Kidney epithelial cell (primary cell): ENCODE measurements at regions not wholly inside any gene's neighbourhood (a gene's known extent, or its start where the extent isn't known, plus 50 kb on each side); places are given as distances from the start of the nearest gene placed in this dataset.

Experiments used
- DNase-seq: peaks from one replicate; pipeline ENCODE4 v3.0.0-alpha.2; 2010; ENCODE audit warnings: low read depth
- H3K27me3 ChIP-seq: 2 replicates; pipeline ENCODE4 v1.6.0; 2011; ENCODE audit warnings: low read length; ENCODE audit not compliant: control insufficient read depth, insufficient read depth
- H3K36me3 ChIP-seq: 2 replicates; pipeline ENCODE4 v1.5.1; 2011; ENCODE audit warnings: low read length; ENCODE audit not compliant: control insufficient read depth, insufficient read depth
- H3K4me3 ChIP-seq: 2 replicates; pipeline ENCODE4 v1.5.1; 2011; ENCODE audit warnings: low read depth, mild to moderate bottlenecking, control low read depth, low read length
- TF ChIP-seq, protein P1 (sequence below): IDR thresholded peaks from 2 replicates; pipeline ENCODE4 v1.5.1; 2011; ENCODE audit warnings: mild to moderate bottlenecking, moderate library complexity, low read length, control low read depth, inconsistent platforms; ENCODE audit not compliant: insufficient read depth, poor library complexity, severe bottlenecking

DNA sequence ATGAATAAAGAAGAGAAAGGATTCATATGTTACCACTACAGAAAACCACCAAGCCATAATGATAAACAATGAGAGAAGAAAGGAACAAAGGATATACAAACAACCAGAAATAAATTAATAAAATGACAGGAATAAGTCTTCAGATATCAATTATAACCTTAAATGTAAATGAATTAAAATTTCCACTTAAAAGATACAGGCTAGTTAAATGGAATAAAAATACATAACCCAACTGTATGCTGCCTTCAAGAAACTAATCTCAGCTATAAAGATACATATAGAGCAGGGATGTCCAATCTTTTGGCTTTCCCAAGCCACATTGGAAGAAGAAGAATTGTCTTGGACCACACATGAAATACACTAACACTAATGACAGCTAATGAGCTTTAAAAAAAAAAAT is 135.9 kb upstream of the GJE1 start:
- Histone ChIP-seq H3K36me3 (no peaks in the 10 kb centered on the region), H3K27me3 (no peaks in the 10 kb centered on the region), H3K4me3 (no peak overlapping the region)
- TF ChIP-seq, protein P1, sequence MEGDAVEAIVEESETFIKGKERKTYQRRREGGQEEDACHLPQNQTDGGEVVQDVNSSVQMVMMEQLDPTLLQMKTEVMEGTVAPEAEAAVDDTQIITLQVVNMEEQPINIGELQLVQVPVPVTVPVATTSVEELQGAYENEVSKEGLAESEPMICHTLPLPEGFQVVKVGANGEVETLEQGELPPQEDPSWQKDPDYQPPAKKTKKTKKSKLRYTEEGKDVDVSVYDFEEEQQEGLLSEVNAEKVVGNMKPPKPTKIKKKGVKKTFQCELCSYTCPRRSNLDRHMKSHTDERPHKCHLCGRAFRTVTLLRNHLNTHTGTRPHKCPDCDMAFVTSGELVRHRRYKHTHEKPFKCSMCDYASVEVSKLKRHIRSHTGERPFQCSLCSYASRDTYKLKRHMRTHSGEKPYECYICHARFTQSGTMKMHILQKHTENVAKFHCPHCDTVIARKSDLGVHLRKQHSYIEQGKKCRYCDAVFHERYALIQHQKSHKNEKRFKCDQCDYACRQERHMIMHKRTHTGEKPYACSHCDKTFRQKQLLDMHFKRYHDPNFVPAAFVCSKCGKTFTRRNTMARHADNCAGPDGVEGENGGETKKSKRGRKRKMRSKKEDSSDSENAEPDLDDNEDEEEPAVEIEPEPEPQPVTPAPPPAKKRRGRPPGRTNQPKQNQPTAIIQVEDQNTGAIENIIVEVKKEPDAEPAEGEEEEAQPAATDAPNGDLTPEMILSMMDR: no peak
- DNase-seq: no peak

DNA sequence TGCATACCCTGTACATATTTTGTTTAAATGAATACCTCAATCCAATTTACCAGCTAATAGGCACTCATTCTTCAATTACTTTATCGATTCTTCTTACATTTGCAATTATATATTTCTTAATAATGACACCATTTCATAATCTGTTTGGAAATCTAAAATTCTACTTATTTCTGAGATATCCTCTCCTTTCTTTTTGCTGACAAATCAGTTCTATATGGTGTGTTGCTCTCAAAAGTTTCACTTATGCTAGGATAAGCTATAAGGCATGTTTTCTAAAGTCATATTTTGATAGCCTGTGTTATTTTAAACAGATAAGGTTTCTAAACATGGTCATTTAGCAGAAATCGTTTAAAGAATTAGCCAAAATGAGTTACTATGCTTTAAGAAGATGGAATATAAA is 140.6 kb upstream of the GJE1 start:
- Histone ChIP-seq H3K4me3 (no peak overlapping the region), H3K36me3 (no peaks in the 10 kb centered on the region), H3K27me3 (no peaks in the 10 kb centered on the region)
- no peak for DNase-seq
- TF ChIP-seq, protein P1: no peak

DNA sequence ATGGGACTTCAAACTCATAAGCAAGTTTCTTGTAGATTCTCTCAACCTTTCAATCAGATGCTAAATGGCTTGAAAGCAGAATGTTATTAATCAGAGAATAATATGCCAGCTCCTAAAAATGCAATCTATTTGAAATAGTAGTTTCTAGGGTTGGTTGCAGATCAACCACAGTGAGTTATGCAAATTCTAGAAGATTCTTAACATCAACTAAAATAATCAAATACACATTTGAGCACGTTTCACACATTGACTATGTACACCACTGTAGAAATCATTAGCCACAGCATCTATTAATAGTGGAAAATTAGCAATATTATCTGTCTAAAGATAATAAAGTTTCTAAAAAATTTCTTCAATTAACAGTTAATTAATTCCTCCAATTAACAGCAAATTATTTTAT is 141.9 kb upstream of the GJE1 start:
- Histone ChIP-seq H3K36me3 (no peaks in the 10 kb centered on the region), H3K4me3 (no peak overlapping the region), H3K27me3 (no peaks in the 10 kb centered on the region)
- TF ChIP-seq, protein P1: no peak
- DNase-seq: no peak

DNA sequence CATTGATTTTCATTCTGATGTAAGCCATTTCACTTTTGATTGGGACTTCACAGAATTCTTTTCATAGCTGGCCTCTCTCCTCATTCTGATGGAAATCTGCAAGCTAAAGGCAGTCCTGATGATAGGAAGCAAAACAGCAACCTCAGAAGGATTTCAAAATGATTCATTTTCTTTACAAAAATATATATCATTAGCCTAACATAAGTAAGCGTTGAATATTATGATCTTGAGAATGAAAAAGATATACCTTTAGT is 143.1 kb upstream of the GJE1 start:
- Histone ChIP-seq H3K27me3 (no peaks in the 10 kb centered on the region), H3K36me3 (no peaks in the 10 kb centered on the region), H3K4me3 (no peak overlapping the region)
- TF ChIP-seq, protein P1: no peak
- DNase-seq: no peak

DNA sequence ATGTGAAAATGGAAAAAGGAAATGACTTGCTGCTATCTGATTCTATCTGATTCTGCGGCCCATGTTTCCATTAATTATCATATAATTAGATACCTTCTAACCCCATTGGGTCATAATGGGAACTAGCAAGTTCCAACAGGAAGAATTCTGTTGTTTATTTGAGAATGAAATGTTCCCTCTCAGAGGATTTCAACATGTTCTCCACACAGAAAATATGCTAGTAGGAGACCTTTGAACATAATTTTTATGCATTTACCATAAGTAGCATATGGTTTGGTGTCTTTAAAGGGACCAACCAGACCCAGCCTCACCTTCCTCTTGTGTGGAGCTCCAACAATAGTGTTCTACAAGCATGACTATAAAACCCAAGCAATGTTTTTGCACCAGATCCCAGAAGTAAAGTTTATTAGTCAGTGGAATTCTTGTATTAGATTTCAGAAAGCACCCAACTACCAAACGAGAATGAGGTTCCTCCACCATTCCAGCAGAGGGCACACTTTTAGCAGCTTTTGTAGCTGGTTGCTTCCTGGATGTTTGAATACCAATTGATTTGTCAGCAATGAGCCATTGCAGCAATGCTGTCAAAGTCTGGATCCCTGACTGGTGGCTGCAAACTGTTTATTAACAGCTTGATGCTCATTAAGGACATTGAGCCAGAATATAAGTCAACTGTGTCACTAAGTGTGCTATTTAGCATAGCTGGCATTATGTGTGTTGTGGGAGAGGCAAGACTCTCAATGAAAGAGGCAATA is 143.6 kb upstream of the GJE1 start:
- H3K4me3 ChIP-seq: no peak overlapping the region
- TF ChIP-seq, protein P1: peak; percentile 79
- peak; percentile 52 for DNase-seq
- H3K36me3 ChIP-seq: no peaks in the 10 kb centered on the region
- H3K27me3 ChIP-seq: no peaks in the 10 kb centered on the region

DNA sequence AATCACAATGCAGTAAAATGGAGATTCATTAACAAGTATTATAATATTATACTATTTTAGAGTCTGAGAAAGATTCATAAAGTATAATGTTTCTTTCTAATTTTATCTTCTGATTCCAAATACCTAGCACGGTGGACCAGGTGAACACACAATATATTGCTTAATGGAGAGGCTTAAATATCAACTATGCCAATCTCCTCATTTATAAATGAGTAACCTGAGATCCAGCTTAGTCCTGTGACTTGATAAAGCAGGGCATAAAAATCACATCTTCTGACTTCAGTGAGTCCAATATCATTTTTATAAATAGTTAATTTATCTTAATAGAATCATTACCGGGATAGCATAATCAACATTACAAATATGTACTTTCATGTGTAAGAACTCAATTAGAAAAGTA is 144.4 kb upstream of the GJE1 start:
- DNase-seq: no peak
- TF ChIP-seq, protein P1: no peak

More for the DNA sequence above, 144.4 kb upstream of the GJE1 start:
- Histone ChIP-seq H3K36me3 (no peaks in the 10 kb centered on the region), H3K4me3 (no peak overlapping the region), H3K27me3 (no peaks in the 10 kb centered on the region)
